ENCODE measurements at regions not wholly inside any gene's neighbourhood (a gene's known extent, or its start where the extent isn't known, plus 50 kb on each side); places are given as distances from the start of the nearest gene placed in this dataset.
"Not testable (repeated sequence)": the region's sequence is repeated elsewhere in the genome, so short reads cannot be mapped to it uniquely, and the experiment has no call there.

- Histone ChIP-seq H3K27ac (ENCODE audit: low read depth, low read length, poor library complexity, severe bottlenecking) (no peak overlapping the region), H3K4me1 (ENCODE audit: insufficient read depth, low read length, severe bottlenecking) (no peaks in the 10 kb centered on the region), H3K4me2 (ENCODE audit: low read length) (no peak overlapping the region), H3K36me3 (ENCODE audit: insufficient read depth, low read length) (no peaks in the 10 kb centered on the region), H3K9me2 (ENCODE audit: low read depth, low read length) (no peaks in the 10 kb centered on the region), H3F3A (ENCODE audit: insufficient read depth, low read length) (no peaks in the 10 kb centered on the region), H3K79me2 (ENCODE audit: insufficient read depth, low read length) (no peaks in the 10 kb centered on the region), H3K9me3 (ENCODE audit: low read length) (no peaks in the 10 kb centered on the region), H2AFZ (ENCODE audit: low read length) (no peak overlapping the region), H3K4me3 (ENCODE audit: low read depth, low read length, poor library complexity, severe bottlenecking) (no peak overlapping the region), H4K20me1 (ENCODE audit: insufficient read depth, low read length) (no peaks in the 10 kb centered on the region), H3K9ac (ENCODE audit: low read length) (no peak overlapping the region), H3K27me3 (ENCODE audit: insufficient read depth, low read length) (no peaks in the 10 kb centered on the region)
- no peak for TF ChIP-seq EZH2 (IDR thresholded peaks at IDR 0.05; ENCODE audit: borderline replicate concordance, low read length)
- TF ChIP-seq CTCF (IDR thresholded peaks at IDR 0.05; ENCODE audit: low read length): no peak
Measured at GRCh38 chr1:189752461-189752995, 725.1 kb downstream of the BRINP3 start.

GRCh38 chr1:189755100-189755499 lies 722.6 kb downstream of the BRINP3 start:
- H3K27me3 ChIP-seq (ENCODE audit: insufficient read depth, low read length); H3K36me3 ChIP-seq (ENCODE audit: insufficient read depth, low read length); H3K4me2 ChIP-seq (ENCODE audit: low read length); H3K9me3 ChIP-seq (ENCODE audit: low read length); H3K79me2 ChIP-seq (ENCODE audit: insufficient read depth, low read length); H3K4me3 ChIP-seq (ENCODE audit: low read depth, low read length, poor library complexity, severe bottlenecking); H3K9me2 ChIP-seq (ENCODE audit: low read depth, low read length); H3K9ac ChIP-seq (ENCODE audit: low read length); H3K27ac ChIP-seq (ENCODE audit: low read depth, low read length, poor library complexity, severe bottlenecking); H4K20me1 ChIP-seq (ENCODE audit: insufficient read depth, low read length); H3K4me1 ChIP-seq (ENCODE audit: insufficient read depth, low read length, severe bottlenecking); H3F3A ChIP-seq (ENCODE audit: insufficient read depth, low read length); H2AFZ ChIP-seq (ENCODE audit: low read length): not testable (repeated sequence)

GRCh38 chr1:189764391-189765320 lies 713.0 kb downstream of the BRINP3 start:
- Histone ChIP-seq H3F3A (ENCODE audit: insufficient read depth, low read length) (no peaks in the 10 kb centered on the region), H3K36me3 (ENCODE audit: insufficient read depth, low read length) (no peaks in the 10 kb centered on the region), H3K4me3 (ENCODE audit: low read depth, low read length, poor library complexity, severe bottlenecking) (no peak overlapping the region), H3K27ac (ENCODE audit: low read depth, low read length, poor library complexity, severe bottlenecking) (no peak overlapping the region), H3K4me1 (ENCODE audit: insufficient read depth, low read length, severe bottlenecking) (no peaks in the 10 kb centered on the region), H3K27me3 (ENCODE audit: insufficient read depth, low read length) (no peaks in the 10 kb centered on the region), H3K9me3 (ENCODE audit: low read length) (no peaks in the 10 kb centered on the region), H3K9ac (ENCODE audit: low read length) (no peak overlapping the region), H2AFZ (ENCODE audit: low read length) (no peak overlapping the region), H3K79me2 (ENCODE audit: insufficient read depth, low read length) (no peaks in the 10 kb centered on the region), H3K9me2 (ENCODE audit: low read depth, low read length) (no peaks in the 10 kb centered on the region), H3K4me2 (ENCODE audit: low read length) (no peak overlapping the region), H4K20me1 (ENCODE audit: insufficient read depth, low read length) (no peaks in the 10 kb centered on the region)
- TF ChIP-seq EZH2 (IDR thresholded peaks at IDR 0.05; ENCODE audit: borderline replicate concordance, low read length) (no peak), CTCF (IDR thresholded peaks at IDR 0.05; ENCODE audit: low read length) (no peak)
